Mucosa of rectum (tissue), 2 donors: ENCODE measurements at regions not wholly inside any gene's neighbourhood (a gene's known extent, or its start where the extent isn't known, plus 50 kb on each side); places are given as distances from the start of the nearest gene placed in this dataset.
A peak's percentile ranks its signal among the peaks of the same experiment; 100 is the strongest.

ENCODE experiments used
- H3K27ac ChIP-seq, 2 donors: one replicate each; pipeline ENCODE4 v1.7.0; 2013; ENCODE audit warnings: inconsistent platforms in 2 of 2, low read depth in 2 of 2, low read length in 2 of 2
- H3K27me3 ChIP-seq, 2 donors: one replicate each; pipeline ENCODE4 v1.7.0; 2013; ENCODE audit warnings: low read length in 2 of 2; ENCODE audit not compliant: control insufficient read depth in 2 of 2, insufficient read depth in 2 of 2
- H3K36me3 ChIP-seq, 2 donors: one replicate each; pipeline ENCODE4 v1.7.0; 2013; ENCODE audit warnings: low read length in 2 of 2; ENCODE audit not compliant: control insufficient read depth in 2 of 2, insufficient read depth in 2 of 2
- H3K4me1 ChIP-seq, 2 donors: one replicate each; pipeline ENCODE4 v1.7.0; 2013; ENCODE audit warnings: low read length in 2 of 2, mild to moderate bottlenecking in 1 of 2; ENCODE audit not compliant: control insufficient read depth in 2 of 2, insufficient read depth in 2 of 2
- H3K4me3 ChIP-seq, 2 donors: one replicate each; pipeline ENCODE4 v1.7.0; 2013; ENCODE audit warnings: low read length in 2 of 2
- H3K9ac ChIP-seq, 2 donors: one replicate each; pipeline ENCODE4 v1.7.0; 2013; ENCODE audit warnings: low read length in 2 of 2, low read depth in 1 of 2, mild to moderate bottlenecking in 1 of 2
- H3K9me3 ChIP-seq, 2 donors: one replicate each; pipeline ENCODE4 v1.7.0; 2013; ENCODE audit warnings: low read length in 2 of 2; ENCODE audit not compliant: control insufficient read depth in 2 of 2
- donor health status: healthy.
- donor health status: Normal muscosa, but diverticular disease.

DNA sequence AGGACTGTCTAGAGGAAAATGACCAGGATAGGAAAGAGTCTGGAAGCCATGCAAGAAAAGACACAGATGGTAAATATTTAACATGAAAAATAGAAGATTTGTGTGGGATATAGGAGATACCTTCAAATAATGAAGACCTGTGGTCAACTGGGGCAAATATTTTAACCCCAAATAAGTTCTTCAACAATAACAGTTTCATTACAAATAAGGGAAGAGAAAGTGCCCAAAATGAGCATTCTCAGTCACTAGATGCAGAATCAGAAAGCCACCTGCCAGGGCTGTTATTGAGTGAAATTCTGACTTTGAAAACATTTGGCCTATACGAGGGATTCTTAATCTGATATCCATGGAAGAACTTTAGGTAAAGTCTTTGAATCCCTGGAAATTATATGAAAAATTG, 231.2 kb upstream of the PLEKHG7 start:
- Histone ChIP-seq H3K9me3 (no peaks in the 10 kb centered on the region), H3K9ac (no peak overlapping the region), H3K27ac (no peak overlapping the region), H3K4me1 (peaks cover 5 to 8% of the 10 kb centered on the region in 2 donors), H3K36me3 (no peaks in the 10 kb centered on the region), H3K4me3 (no peak overlapping the region), H3K27me3 (no peaks in the 10 kb centered on the region)

DNA sequence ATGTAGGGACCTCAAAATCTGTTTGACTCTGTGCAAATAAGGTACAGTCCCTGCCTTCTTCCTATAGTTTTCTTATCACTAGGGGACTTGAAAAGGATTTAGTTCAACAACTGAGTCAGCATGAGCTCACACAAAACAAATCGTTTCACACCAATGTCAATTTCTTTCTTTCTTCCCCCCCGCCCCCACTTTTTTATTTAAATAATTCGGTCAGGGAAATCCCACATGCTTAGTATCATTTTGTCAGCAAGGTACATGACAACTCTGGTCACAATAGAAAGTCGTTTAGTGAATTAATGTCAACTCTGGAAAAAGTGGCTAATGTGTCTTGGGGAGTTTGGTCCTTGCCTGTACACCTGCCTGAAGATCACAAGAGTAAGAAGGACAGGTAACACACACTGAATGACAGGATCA, 232.2 kb upstream of the PLEKHG7 start:
- H3K4me1 ChIP-seq: peaks cover 5 to 8% of the 10 kb centered on the region in 2 donors
- H3K27ac ChIP-seq: no peak overlapping the region
- H3K4me3 ChIP-seq: no peak overlapping the region
- H3K9me3 ChIP-seq: no peaks in the 10 kb centered on the region
- no peaks in the 10 kb centered on the region for H3K27me3 ChIP-seq
- H3K36me3 ChIP-seq: no peaks in the 10 kb centered on the region
- no peak overlapping the region for H3K9ac ChIP-seq

DNA sequence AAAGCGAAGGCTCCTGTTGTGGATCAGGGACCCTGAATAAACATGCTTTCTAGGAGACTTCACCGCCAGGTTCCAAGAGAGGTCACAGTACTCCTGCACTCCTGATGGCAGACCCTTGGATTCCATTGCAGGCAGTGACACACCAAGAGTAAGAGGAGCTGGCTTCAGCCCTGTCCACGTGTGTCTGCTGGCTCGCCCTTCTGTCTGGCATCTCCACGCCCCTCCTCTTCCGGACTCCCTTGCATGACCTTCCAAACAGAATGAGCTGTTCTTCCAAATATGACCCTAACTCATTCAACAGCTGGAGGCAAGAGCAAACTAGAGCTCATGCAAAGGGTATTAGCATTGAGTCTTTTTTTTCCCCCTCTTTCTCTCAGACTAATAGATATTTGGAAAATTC, 233.0 kb upstream of the PLEKHG7 start:
- Histone ChIP-seq H3K9me3 (no peaks in the 10 kb centered on the region), H3K27ac (peak overlapping the region in 1 of 2 donors; percentile 26), H3K4me3 (no peak overlapping the region), H3K4me1 (peaks cover 5 to 8% of the 10 kb centered on the region in 2 donors), H3K9ac (no peak overlapping the region), H3K27me3 (no peaks in the 10 kb centered on the region), H3K36me3 (no peaks in the 10 kb centered on the region)

DNA sequence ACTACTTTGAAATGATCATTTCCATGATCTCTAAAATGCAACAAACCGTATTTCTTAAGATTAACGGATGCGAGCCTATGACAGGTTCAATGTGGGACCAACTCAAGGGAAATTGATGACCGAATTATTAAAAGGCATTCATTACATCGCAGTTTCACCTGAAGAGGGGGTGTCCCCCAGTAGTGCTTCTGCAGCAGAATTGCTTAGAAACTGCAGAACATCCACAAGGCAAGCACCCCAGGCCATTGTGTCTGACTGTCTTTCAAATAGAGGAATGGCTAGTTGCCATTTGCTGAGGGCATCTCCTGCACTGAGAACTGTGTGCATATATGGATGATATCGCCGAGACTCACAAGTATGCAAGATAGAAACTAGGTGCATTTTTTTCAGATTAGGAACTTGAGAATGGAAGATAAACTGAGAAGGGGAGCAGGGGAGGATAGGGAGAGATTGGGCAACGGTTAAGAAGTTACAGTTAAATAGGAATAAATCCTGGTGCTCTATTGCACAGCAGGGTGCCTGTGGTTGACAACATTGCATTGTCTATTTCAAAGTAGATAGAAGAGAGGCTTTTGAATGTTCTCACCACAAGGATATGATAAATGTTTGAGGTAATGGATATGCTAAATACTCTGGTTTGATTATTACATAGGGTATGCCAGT, 234.3 kb upstream of the PLEKHG7 start:
- Histone ChIP-seq H3K9me3 (no peaks in the 10 kb centered on the region), H3K27me3 (no peaks in the 10 kb centered on the region), H3K27ac (peak overlapping the region in 1 of 2 donors; percentile 72), H3K4me1 (peaks cover 5 to 8% of the 10 kb centered on the region in 2 donors), H3K36me3 (no peaks in the 10 kb centered on the region), H3K9ac (no peak overlapping the region), H3K4me3 (no peak overlapping the region)

DNA sequence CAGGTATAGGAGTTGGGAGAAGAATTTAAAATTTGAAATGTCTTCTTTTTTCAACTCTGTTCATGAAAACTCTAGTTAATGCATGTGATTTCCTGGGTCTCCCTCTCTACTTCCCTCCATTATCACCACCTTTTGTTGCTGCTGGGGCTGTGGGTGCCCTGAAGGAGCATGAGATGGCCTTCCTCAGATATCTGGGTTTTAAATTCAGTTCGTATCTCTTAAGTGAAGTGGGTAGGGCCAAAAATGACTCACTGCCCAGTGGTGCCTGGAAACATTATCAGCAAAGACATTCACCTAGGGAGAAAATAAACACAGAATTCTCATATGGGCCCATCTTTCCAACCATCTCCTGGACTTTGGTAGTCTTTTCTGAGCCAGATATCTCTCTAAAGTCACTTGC, 234.9 kb upstream of the PLEKHG7 start:
- peaks cover 5 to 8% of the 10 kb centered on the region in 2 donors for H3K4me1 ChIP-seq
- H3K9me3 ChIP-seq: no peaks in the 10 kb centered on the region
- H3K27ac ChIP-seq: peak overlapping the region in 1 of 2 donors; percentile 72
- H3K9ac ChIP-seq: no peak overlapping the region
- H3K27me3 ChIP-seq: no peaks in the 10 kb centered on the region
- H3K36me3 ChIP-seq: no peaks in the 10 kb centered on the region
- H3K4me3 ChIP-seq: no peak overlapping the region

DNA sequence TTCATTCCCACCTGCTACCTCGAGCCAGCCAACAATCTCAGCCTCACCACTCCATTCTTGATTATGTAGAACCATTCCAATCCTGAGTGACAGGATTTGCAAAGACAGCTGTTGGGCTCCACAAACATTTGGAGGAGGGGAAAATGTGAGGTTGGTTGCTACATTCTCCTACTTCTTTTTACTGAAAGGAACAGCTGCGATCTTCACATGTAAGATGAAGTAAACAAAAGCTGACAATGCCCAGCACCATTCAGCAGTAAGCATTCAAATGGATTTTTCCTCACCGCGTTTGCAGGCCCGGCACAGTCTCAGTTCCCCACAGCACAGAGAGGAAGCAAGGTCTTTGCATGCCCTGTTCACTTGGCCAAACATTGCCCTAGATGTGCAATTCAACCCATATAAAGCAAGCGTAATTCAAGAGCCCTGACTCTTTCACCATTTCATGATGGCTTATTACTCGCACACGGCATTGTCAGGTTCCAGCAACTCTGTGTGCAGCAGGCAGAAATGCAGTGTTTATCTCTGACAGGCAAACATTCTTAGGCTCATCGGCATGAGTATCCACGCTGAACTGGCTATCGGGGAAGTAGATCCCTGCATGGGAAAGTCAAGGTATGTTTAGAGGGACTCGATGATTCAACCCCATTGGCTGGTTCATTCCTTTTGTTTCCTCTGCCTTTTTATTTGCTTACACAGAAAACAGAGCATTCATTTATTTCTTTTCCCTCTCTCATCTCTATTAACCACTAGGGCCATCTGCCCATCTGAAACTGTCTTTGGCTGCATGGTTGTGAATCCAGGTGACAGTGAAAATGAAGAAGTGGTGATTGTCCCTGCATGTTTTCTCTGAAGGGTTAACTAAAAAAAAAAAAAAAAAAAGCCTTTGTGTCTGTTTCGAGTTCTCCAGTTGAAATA, 236.1 kb upstream of the PLEKHG7 start:
- Histone ChIP-seq H3K27ac (peak overlapping the region; percentile 43 to 72), H3K4me3 (peak overlapping the region; percentile 10 to 56), H3K4me1 (peaks cover under 1 to 2% of the 10 kb centered on the region in 2 donors)

DNA sequence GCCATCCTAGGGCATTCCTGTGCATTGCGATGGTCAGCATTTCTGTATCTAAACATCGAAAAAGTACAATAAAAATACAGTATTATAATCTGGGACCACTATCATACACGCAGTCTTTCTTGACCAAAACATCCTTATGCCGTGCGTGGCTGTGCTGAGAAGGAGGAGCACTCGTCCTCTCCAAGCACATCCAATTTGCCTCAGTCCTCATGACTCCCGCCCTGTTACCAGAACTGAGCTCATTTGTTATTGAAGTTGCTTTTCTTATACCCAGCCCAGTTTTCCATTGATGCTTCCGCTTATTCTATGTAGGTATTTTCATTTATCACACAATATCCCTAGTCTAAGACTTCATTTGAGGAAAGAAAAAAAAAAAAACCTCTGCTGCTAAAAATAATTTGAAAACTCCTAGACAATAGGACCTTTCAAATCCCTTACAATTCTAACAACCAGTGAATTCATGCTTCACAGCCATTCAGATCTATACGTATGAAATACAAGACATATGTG, 236.9 kb upstream of the PLEKHG7 start:
- Histone ChIP-seq H3K9me3 (no peaks in the 10 kb centered on the region), H3K27me3 (no peaks in the 10 kb centered on the region), H3K36me3 (no peaks in the 10 kb centered on the region), H3K27ac (peak overlapping the region; percentile 4 to 72), H3K4me3 (no peak overlapping the region), H3K4me1 (peaks cover 4 to 5% of the 10 kb centered on the region in 2 donors), H3K9ac (no peak overlapping the region)

More for the DNA sequence above, 236.1 kb upstream of the PLEKHG7 start:
- no peaks in the 10 kb centered on the region for H3K27me3 ChIP-seq
- peak overlapping the region in 1 of 2 donors; percentile 3 for H3K9ac ChIP-seq
- H3K36me3 ChIP-seq: no peaks in the 10 kb centered on the region
- no peaks in the 10 kb centered on the region for H3K9me3 ChIP-seq

DNA sequence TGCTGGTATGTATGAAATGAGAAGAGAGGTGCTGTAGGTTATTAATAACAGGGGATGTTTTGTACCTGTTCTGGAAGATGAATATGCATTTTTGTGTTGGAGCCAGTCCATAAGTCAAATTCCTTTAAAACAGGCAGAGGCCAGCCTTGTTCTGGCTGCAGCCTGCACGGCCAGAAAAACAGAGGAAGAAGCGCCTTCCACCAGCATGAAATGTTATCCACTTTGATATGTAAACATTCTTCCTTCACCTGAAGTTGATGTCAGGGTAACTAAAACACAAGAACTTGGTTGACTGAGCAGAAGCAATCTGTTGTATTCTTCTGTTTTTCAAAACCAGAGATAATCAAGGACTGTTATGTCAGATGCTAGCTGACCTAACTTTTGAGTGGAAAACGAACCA, 237.9 kb upstream of the PLEKHG7 start:
- no peak overlapping the region for H3K4me3 ChIP-seq
- no peaks in the 10 kb centered on the region for H3K9me3 ChIP-seq
- H3K27ac ChIP-seq: no peak overlapping the region
- H3K9ac ChIP-seq: no peak overlapping the region
- H3K4me1 ChIP-seq: peaks cover 4% of the 10 kb centered on the region in 2 donors
- H3K36me3 ChIP-seq: no peaks in the 10 kb centered on the region
- no peaks in the 10 kb centered on the region for H3K27me3 ChIP-seq

DNA sequence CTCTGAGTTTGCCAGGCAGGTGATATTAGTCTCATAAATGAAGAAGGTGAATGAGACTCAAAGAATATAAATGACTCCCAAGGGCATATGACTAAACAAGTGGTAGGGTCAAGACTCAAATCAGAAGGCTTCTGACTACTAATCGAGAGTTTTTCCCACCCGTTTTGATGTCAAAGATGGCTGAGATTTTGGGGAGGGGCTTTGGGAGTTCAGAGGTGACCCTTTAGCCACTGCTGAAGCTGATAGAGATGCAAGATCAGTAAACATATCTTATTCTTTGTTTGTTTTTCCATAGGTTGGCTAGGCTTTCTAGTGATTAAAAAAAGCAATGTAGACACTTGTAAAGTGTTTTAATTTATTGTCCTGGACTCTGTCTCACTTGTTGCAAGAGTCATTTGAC, 239.6 kb upstream of the PLEKHG7 start:
- H3K9me3 ChIP-seq: no peaks in the 10 kb centered on the region
- peaks cover 4% of the 10 kb centered on the region in 2 donors for H3K4me1 ChIP-seq
- no peaks in the 10 kb centered on the region for H3K27me3 ChIP-seq
- no peak overlapping the region for H3K27ac ChIP-seq
- H3K4me3 ChIP-seq: no peak overlapping the region
- no peak overlapping the region for H3K9ac ChIP-seq
- no peaks in the 10 kb centered on the region for H3K36me3 ChIP-seq

DNA sequence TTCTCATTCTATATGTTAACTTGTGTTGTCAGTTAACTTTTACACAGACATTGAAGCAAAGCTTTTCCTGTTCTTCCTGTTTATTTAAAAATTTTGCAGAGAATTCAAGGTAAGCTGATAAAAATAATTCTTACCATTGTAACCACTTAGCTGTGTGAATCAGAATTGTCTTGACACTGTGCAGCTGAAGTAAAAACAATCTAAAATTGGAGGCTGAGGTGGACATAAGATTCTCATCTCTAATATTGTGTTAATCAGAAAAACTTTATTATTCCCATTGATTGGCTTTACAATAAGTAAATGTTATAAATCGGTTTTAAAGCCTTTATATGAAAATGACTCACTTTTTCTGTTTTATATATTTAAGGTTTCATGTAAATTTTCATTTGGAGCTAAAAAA, 240.3 kb upstream of the PLEKHG7 start:
- peaks cover 4% of the 10 kb centered on the region in 2 donors for H3K4me1 ChIP-seq
- no peak overlapping the region for H3K4me3 ChIP-seq
- H3K36me3 ChIP-seq: no peaks in the 10 kb centered on the region
- no peaks in the 10 kb centered on the region for H3K9me3 ChIP-seq
- H3K9ac ChIP-seq: no peak overlapping the region
- H3K27me3 ChIP-seq: no peaks in the 10 kb centered on the region
- H3K27ac ChIP-seq: no peak overlapping the region
